GM12878 (cell line): ENCODE measurements at regions not wholly inside any gene's neighbourhood (a gene's known extent, or its start where the extent isn't known, plus 50 kb on each side); places are given as distances from the start of the nearest gene placed in this dataset.

ENCODE experiments used
- ATAC-seq: fragments of 200-7000 bp; cut with Tn5 transposase; 3 replicates; pipeline ENCODE4 v1.9.1; 2020; ENCODE audit warnings: mild to moderate bottlenecking, moderate library complexity
- BruUV-seq: library from RNA; stranded (reverse); fragments of 400-500 nt; replicated peaks from 2 replicates; lab custom pipeline; 2021; lab: Mats Ljungman, UMichigan
- CTCF ChIA-PET: fragments of 300-600 bp; sonication (Branson Sonifier 250); formaldehyde crosslinking; extraction: SDS; loops from one replicate; lab custom pipeline; 2021; ENCODE audit warnings: inconsistent platforms; lab: Yijun Ruan, JAX
- POLR2A ChIA-PET: fragments of 350-600 bp; formaldehyde crosslinking; extraction: SDS; loops from one replicate; lab custom pipeline; 2021; ENCODE audit warnings: inconsistent platforms; lab: Charles Lee
- RAD21 ChIA-PET: fragments of 300-600 bp; sonication (Branson Sonifier 250); formaldehyde crosslinking; loops from one replicate; lab custom pipeline; 2023; ENCODE audit warnings: antibody characterized with exemption; ENCODE audit not compliant: unreplicated experiment; lab: Charles Lee
- SMC1A ChIA-PET: fragments of 300-600 bp; sonication (Branson Sonifier 250); formaldehyde crosslinking; loops from one replicate; lab custom pipeline; 2023; ENCODE audit not compliant: unreplicated experiment, uncharacterized antibody; lab: Charles Lee
- DNase-seq: peaks from one replicate; pipeline ENCODE4 v3.0.0-alpha.2; 2011; ENCODE audit warnings: low read depth, low spot score
- FAIRE-seq: peaks from 3 replicates; lab custom pipeline; 2011; peaks lifted over from hg19 to GRCh38; lab: Jason Lieb, UNC
- H2AFZ ChIP-seq: 2 replicates; pipeline ENCODE4 v1.6.0; 2011; ENCODE audit warnings: low read depth, low read length, control low read depth; ENCODE audit not compliant: control insufficient read depth
- H3K27ac ChIP-seq: 2 replicates; pipeline ENCODE4 v1.5.1; 2011; ENCODE audit warnings: control low read depth; ENCODE audit not compliant: control insufficient read depth, insufficient read depth
- H3K27me3 ChIP-seq, 2 experiments: replicated peaks in 1 of 2; 2 replicates each; pipeline versions ENCODE4 v1.6.0 to v1.6.1; 2011; ENCODE audit warnings: low read length in 1 of 2; ENCODE audit not compliant: control insufficient read depth in 2 of 2, insufficient read depth in 2 of 2
- H3K36me3 ChIP-seq, 2 experiments: 2 replicates each; pipeline ENCODE4 v1.5.1; 2011; ENCODE audit warnings: low read length in 1 of 2; ENCODE audit not compliant: control insufficient read depth in 2 of 2, insufficient read depth in 2 of 2
- H3K4me1 ChIP-seq: 2 replicates; pipeline ENCODE4 v1.6.1; 2011; ENCODE audit warnings: mild to moderate bottlenecking, low read length, moderate library complexity, mixed read lengths; ENCODE audit not compliant: control insufficient read depth, insufficient read depth
- H3K4me2 ChIP-seq: 2 replicates; pipeline ENCODE4 v1.6.0; 2011; ENCODE audit warnings: control low read depth; ENCODE audit not compliant: control insufficient read depth, insufficient read depth
- H3K4me3 ChIP-seq: fragments of 200-600 bp; sonication (generic); 2 replicates; pipeline ENCODE4 v1.5.1; 2016
- H3K79me2 ChIP-seq: 2 replicates; pipeline ENCODE4 v1.6.0; 2011; ENCODE audit warnings: low read length; ENCODE audit not compliant: control insufficient read depth, insufficient read depth
- H3K9ac ChIP-seq: 2 replicates; pipeline ENCODE4 v1.8.0; 2011; ENCODE audit warnings: low read length, control low read depth, mixed read lengths; ENCODE audit not compliant: control insufficient read depth, insufficient read depth
- H3K9me3 ChIP-seq: replicated peaks from 3 replicates; pipeline ENCODE4 v1.5.1; 2011; ENCODE audit warnings: mild to moderate bottlenecking, low read length; ENCODE audit not compliant: control insufficient read depth, insufficient read depth
- H4K20me1 ChIP-seq: 2 replicates; pipeline ENCODE4 v1.6.0; 2011; ENCODE audit not compliant: control insufficient read depth, insufficient read depth
- BCL3 ChIP-seq: IDR thresholded peaks from 2 replicates; pipeline ENCODE4 v1.6.1; 2011; ENCODE audit warnings: borderline replicate concordance, low read depth, mild to moderate bottlenecking, moderate library complexity, low read length; ENCODE audit not compliant: insufficient read depth, poor library complexity, severe bottlenecking
- BCLAF1 ChIP-seq: fragments of 450-650 bp; IDR thresholded peaks from 2 replicates; pipeline ENCODE4 v1.6.1; 2017; ENCODE audit warnings: antibody characterized with exemption, mild to moderate bottlenecking, moderate library complexity
- EED ChIP-seq: sonication (generic); IDR thresholded peaks from 2 replicates; pipeline ENCODE4 v1.6.1; 2016; ENCODE audit warnings: antibody characterized with exemption, low read depth
- GATAD2B ChIP-seq: fragments of 450-650 bp; conservative IDR thresholded peaks from 2 replicates; pipeline ENCODE4 v1.6.1; 2017; ENCODE audit warnings: low read depth, mild to moderate bottlenecking, moderate library complexity
- HDAC6 ChIP-seq: fragments of 200-600 bp; sonication (generic); IDR thresholded peaks from one replicate; pipeline ENCODE4 v1.8.0; 2017; ENCODE audit warnings: antibody characterized with exemption; ENCODE audit not compliant: unreplicated experiment
- MXI1 ChIP-seq: fragments of 150-350 bp; IDR thresholded peaks from 2 replicates; pipeline ENCODE4 v1.6.1; 2011; ENCODE audit warnings: low read depth, mild to moderate bottlenecking, inconsistent platforms, low read length, improper control_type of control experiment
- NFYA ChIP-seq: IDR thresholded peaks from 2 replicates; pipeline ENCODE4 v1.6.1; 2011; ENCODE audit warnings: low read depth, mild to moderate bottlenecking, low read length, improper control_type of control experiment, borderline replicate concordance
- PML ChIP-seq: IDR thresholded peaks from 2 replicates; pipeline ENCODE4 v1.6.1; 2012; ENCODE audit warnings: low read length, inconsistent platforms
- RBBP5 ChIP-seq: fragments of 200-600 bp; sonication (generic); conservative IDR thresholded peaks from 2 replicates; pipeline ENCODE4 v1.6.1; 2016
- STAT1 ChIP-seq: fragments of 450-650 bp; conservative IDR thresholded peaks from 2 replicates; pipeline ENCODE4 v1.6.1; 2014; ENCODE audit warnings: antibody characterized with exemption, mild to moderate bottlenecking
- TBL1XR1 ChIP-seq: IDR thresholded peaks from 2 replicates; pipeline ENCODE4 v1.6.1; 2012; ENCODE audit warnings: low read depth, low read length, improper control_type of control experiment
- TCF12 ChIP-seq: IDR thresholded peaks from 2 replicates; pipeline ENCODE4 v1.6.1; 2011; ENCODE audit warnings: low read depth, mild to moderate bottlenecking, low read length
- ZNF24 ChIP-seq: fragments of 450-650 bp; IDR thresholded peaks from 2 replicates; pipeline ENCODE4 v1.6.1; 2017; ENCODE audit warnings: antibody characterized with exemption, mild to moderate bottlenecking
- ZSCAN29 ChIP-seq: fragments of 450-650 bp; IDR thresholded peaks from 2 replicates; pipeline ENCODE4 v1.6.1; 2017; ENCODE audit warnings: mild to moderate bottlenecking, moderate library complexity
- WGBS: methylation state at CpG from one replicate; pipeline ENCODE4 v1.1.6; 2016; ENCODE audit warnings: low lambda C conversion rate; ENCODE audit not compliant: insufficient replicate concordance, insufficient coverage; ENCODE audit errors: missing lambda C conversion rate; 5-methylcytosine and 5-hydroxymethylcytosine counted together
- in situ Hi-C: fragments of 300-500 bp; cut with MboI; formaldehyde crosslinking; loops from 9 replicates; pipeline ENCODE4 v1.14.3; 2018; ENCODE audit warnings: mixed read lengths
- intact Hi-C: fragments of 100-400 bp; cut with micrococcal nuclease; formaldehyde crosslinking; loops from one replicate; pipeline ENCODE4 v1.14.2; 2022; ENCODE audit not compliant: unreplicated experiment

- BruUV-seq: no TSS peak
- CTCF ChIA-PET: no interaction called here
- Histone ChIP-seq H3K4me1 (no peaks in the 10 kb centered on the region), H3K36me3 (no peaks in the 10 kb centered on the region)
- TF ChIP-seq BCLAF1: no peak
- no peak for TF ChIP-seq BCL3
- TF ChIP-seq GATAD2B: no peak
- TF ChIP-seq RBBP5: no peak
- no peak for TF ChIP-seq STAT1
- no peak for TF ChIP-seq MXI1
- no peak for TF ChIP-seq TBL1XR1
- TF ChIP-seq EED: no peak
- TF ChIP-seq PML: no peak
- TF ChIP-seq ZSCAN29: no peak
- no peak for TF ChIP-seq TCF12
- TF ChIP-seq NFYA: no peak
- TF ChIP-seq ZNF24: no peak
- no peak for TF ChIP-seq HDAC6
- TF ChIP-seq, all 136 proteins: peak for 0
- no peak overlapping the region for H3K4me3 ChIP-seq
- H3K27me3 ChIP-seq: no peaks in the 10 kb centered on the region; a peak in 1 of 4 replicates
- no peak for FAIRE-seq
- no peak overlapping the region for H3K4me2 ChIP-seq
- no peak overlapping the region for H3K9ac ChIP-seq
- RAD21 ChIA-PET: no interaction called here
- no peak for DNase-seq
- in situ Hi-C loops: no loop called here
- 47% methylated on average over 2 of the region's 2 CpGs for WGBS
- no peak overlapping the region for H3K27ac ChIP-seq
- no peaks in the 10 kb centered on the region for H3K79me2 ChIP-seq
- intact Hi-C loops: no loop called here
- no peaks in the 10 kb centered on the region for H3K9me3 ChIP-seq
- H4K20me1 ChIP-seq: no peaks in the 10 kb centered on the region
- POLR2A ChIA-PET: no interaction called here
- peak; percentile 38; the same call in 2 of the 3 replicates for ATAC-seq
- H2AFZ ChIP-seq: no peak overlapping the region
- SMC1A ChIA-PET: no interaction called here
Measured at GRCh38 chrX:45952030-45952429, 593.2 kb downstream of the ZNF674 start.
